Neural cell (in vitro differentiated cells): ENCODE measurements at regions not wholly inside any gene's neighbourhood (a gene's known extent, or its start where the extent isn't known, plus 50 kb on each side); places are given as distances from the start of the nearest gene placed in this dataset.

Experiments
- CTCF ChIP-seq: fragments of 450-650 bp; IDR thresholded peaks from 2 replicates; pipeline ENCODE4 v1.5.1; 2014; ENCODE audit warnings: antibody characterized with exemption, mild to moderate bottlenecking, moderate library complexity; ENCODE audit not compliant: poor library complexity, severe bottlenecking
- EP300 ChIP-seq: fragments of 450-650 bp; conservative IDR thresholded peaks from 2 replicates; pipeline ENCODE4 v1.6.1; 2014; ENCODE audit warnings: antibody characterized with exemption, mild to moderate bottlenecking, moderate library complexity; ENCODE audit not compliant: poor library complexity, severe bottlenecking
- EZH2 ChIP-seq: fragments of 200-600, 300-800 bp; shearing (Covaris generic), sonication (generic); IDR thresholded peaks from 2 replicates; pipeline ENCODE4 v1.6.1; 2014; ENCODE audit warnings: antibody characterized with exemption, low read length, borderline replicate concordance, mild to moderate bottlenecking; ENCODE audit not compliant: insufficient read depth, poor library complexity, severe bottlenecking
- POLR2AphosphoS5 ChIP-seq: IDR thresholded peaks from 2 replicates; pipeline ENCODE4 v1.6.1; 2012
- RAD21 ChIP-seq: fragments of 450-650 bp; conservative IDR thresholded peaks from 2 replicates; pipeline ENCODE4 v1.6.1; 2014; ENCODE audit warnings: antibody characterized with exemption, mild to moderate bottlenecking, moderate library complexity
- REST ChIP-seq: IDR thresholded peaks from 2 replicates; pipeline ENCODE4 v1.6.1; 2012; ENCODE audit warnings: borderline replicate concordance
- SMC3 ChIP-seq: fragments of 450-650 bp; conservative IDR thresholded peaks from 2 replicates; pipeline ENCODE4 v1.6.1; 2014; ENCODE audit warnings: antibody characterized with exemption, mild to moderate bottlenecking, moderate library complexity; ENCODE audit not compliant: poor library complexity
- TAF1 ChIP-seq: IDR thresholded peaks from 2 replicates; pipeline ENCODE4 v1.6.1; 2012; ENCODE audit warnings: low read depth

- TF ChIP-seq CTCF, result no peak
- TF ChIP-seq EZH2, result no peak
- no peak for TF ChIP-seq EP300
- no peak for TF ChIP-seq POLR2AphosphoS5
- no peak for TF ChIP-seq TAF1
- TF ChIP-seq REST, result no peak
- no peak for TF ChIP-seq SMC3
- no peak for TF ChIP-seq RAD21
Observed at GRCh38 chr12:65624554-65625086, 199.7 kb upstream of the HMGA2 start.
